Activated T-helper 1 cell treated with anti-CD3 and anti-CD28 coated beads, Interleukin-12 subunit alpha, Interleukin-12 subunit beta, Interleukin-2, Interleukin-4 antibody, amounts not matched to agents 30 ng/mL and 10 ng/mL and 1 ng/mL, durations not matched to agents 14 hours and 24 hours and 36 hours (primary cell): ENCODE measurements at regions not wholly inside any gene's neighbourhood (a gene's known extent, or its start where the extent isn't known, plus 50 kb on each side); places are given as distances from the start of the nearest gene placed in this dataset.

ENCODE experiments used
- DNase-seq: peaks from one replicate; pipeline ENCODE4 v3.0.0; 2021; ENCODE audit warnings: low spot score
- H3K27ac Mint-ChIP-seq: one replicate; pipeline ENCODE4 v1.8.0; 2021; ENCODE audit warnings: mild to moderate bottlenecking, mixed read lengths
- H3K27me3 Mint-ChIP-seq: one replicate; pipeline ENCODE4 v1.8.0; 2022; ENCODE audit warnings: mild to moderate bottlenecking, moderate library complexity, mixed read lengths; ENCODE audit not compliant: insufficient read depth
- H3K36me3 Mint-ChIP-seq: one replicate; pipeline ENCODE4 v1.8.0; 2021; ENCODE audit warnings: low read depth, mixed read lengths
- H3K4me1 Mint-ChIP-seq: one replicate; pipeline ENCODE4 v1.8.0; 2021; ENCODE audit warnings: low read depth, mixed read lengths
- H3K4me3 Mint-ChIP-seq: one replicate; pipeline ENCODE4 v1.8.0; 2021; ENCODE audit warnings: mild to moderate bottlenecking, moderate library complexity, mixed read lengths
- H3K9me3 Mint-ChIP-seq: one replicate; pipeline ENCODE4 v1.8.0; 2021; ENCODE audit warnings: mixed read lengths
- intact Hi-C: fragments of 100-400 bp; cut with micrococcal nuclease; formaldehyde crosslinking; loops from one replicate; pipeline ENCODE4 v1.15.1; 2024

DNA sequence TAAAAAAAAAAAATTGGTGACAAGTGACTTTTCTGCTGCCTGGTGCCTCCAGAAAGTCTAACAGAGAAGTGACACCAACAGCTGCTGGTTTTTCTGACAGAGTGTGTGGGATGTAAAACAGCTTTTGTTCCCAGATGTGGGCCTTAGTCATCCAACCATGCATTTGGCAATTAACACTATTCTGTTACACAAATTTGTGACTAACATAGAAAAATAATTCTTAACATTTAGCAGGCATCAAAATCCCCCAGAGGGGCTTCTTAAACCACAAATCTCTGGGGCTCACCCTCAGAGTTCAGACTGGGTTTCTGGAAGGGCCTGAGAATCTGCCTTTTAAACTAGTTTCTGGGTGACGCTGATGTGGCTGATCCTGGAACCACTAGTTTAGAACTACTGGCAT, 100.5 kb upstream of the PCDH7 start:
- no peak overlapping the region for H3K4me3 Mint-ChIP-seq
- no peaks in the 10 kb centered on the region for H3K4me1 Mint-ChIP-seq
- H3K27ac Mint-ChIP-seq, result no peak overlapping the region
- DNase-seq, result no peak
- no peaks in the 10 kb centered on the region for H3K27me3 Mint-ChIP-seq
- H3K9me3 Mint-ChIP-seq, result no peaks in the 10 kb centered on the region
- no peaks in the 10 kb centered on the region for H3K36me3 Mint-ChIP-seq
- intact Hi-C loops, result no loop called here

DNA sequence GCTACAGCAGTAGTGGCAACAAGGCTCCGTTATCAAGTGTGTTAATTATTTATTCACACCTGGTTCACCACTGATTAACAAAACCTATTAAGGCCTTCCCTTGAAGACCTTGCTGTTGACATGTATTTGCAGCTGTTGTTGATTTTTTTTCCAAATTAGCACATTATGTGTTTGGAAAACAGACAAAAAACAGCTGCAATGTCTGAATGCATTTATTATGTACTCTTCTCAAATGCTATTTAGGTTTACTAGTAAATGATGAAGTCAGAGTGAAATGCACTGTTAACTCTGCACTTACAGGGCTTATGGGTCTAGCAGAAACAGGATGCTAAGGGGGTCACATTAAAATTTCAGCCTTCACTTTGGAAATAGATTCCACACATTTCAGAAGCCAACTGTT, 99.5 kb upstream of the PCDH7 start:
- no peaks in the 10 kb centered on the region for H3K36me3 Mint-ChIP-seq
- intact Hi-C loops, result no loop called here
- no peak overlapping the region for H3K27ac Mint-ChIP-seq
- no peaks in the 10 kb centered on the region for H3K27me3 Mint-ChIP-seq
- H3K4me1 Mint-ChIP-seq, result no peaks in the 10 kb centered on the region
- no peaks in the 10 kb centered on the region for H3K9me3 Mint-ChIP-seq
- no peak for DNase-seq
- H3K4me3 Mint-ChIP-seq, result no peak overlapping the region

DNA sequence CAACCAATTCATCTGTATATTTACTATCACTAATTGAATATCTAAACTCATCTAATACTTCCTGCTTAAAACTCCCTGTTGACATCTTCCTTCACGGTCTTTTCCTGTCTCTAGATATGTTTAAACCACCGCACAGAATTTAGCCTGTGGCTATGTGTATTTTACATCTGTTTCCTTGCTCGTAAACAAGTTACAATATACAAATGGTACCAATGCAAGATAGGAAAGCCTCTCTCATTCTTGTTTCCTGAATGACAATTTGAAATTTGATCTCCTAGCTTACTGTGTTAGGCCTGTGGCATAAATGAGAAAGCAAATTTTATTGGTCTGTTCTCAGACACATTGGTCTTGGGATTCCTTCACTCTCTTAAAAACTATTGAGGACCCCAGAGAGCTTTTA, 89.7 kb upstream of the PCDH7 start:
- H3K36me3 Mint-ChIP-seq, result no peaks in the 10 kb centered on the region
- no peaks in the 10 kb centered on the region for H3K4me1 Mint-ChIP-seq
- H3K9me3 Mint-ChIP-seq, result no peaks in the 10 kb centered on the region
- no peak overlapping the region for H3K27ac Mint-ChIP-seq
- no peak overlapping the region for H3K4me3 Mint-ChIP-seq
- no peaks in the 10 kb centered on the region for H3K27me3 Mint-ChIP-seq
- DNase-seq, result no peak
- intact Hi-C loops, result no loop called here

DNA sequence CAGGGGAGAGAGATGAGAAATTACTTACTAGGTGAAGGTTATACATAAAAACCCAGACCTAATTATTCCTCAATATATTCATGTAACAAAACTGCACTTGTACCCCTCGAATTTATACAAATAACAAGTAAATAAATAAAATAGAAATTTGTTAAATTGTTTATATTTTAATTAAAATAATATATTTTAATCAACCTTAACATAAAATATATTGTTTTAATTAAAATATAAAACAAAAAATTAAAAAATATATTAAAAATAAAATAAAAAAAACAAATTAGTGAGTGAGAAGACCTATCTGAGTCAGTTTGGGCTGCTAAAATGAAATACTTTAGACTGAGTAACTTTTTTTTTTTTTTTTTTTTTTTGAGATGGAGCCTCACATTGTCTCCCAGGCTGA, 87.4 kb upstream of the PCDH7 start:
- Mint-ChIP-seq H3K27me3 (no peaks in the 10 kb centered on the region), H3K4me3 (no peak overlapping the region), H3K9me3 (no peaks in the 10 kb centered on the region), H3K27ac (no peak overlapping the region), H3K4me1 (no peaks in the 10 kb centered on the region), H3K36me3 (no peaks in the 10 kb centered on the region)
- intact Hi-C loops, result no loop called here
- no peak for DNase-seq

DNA sequence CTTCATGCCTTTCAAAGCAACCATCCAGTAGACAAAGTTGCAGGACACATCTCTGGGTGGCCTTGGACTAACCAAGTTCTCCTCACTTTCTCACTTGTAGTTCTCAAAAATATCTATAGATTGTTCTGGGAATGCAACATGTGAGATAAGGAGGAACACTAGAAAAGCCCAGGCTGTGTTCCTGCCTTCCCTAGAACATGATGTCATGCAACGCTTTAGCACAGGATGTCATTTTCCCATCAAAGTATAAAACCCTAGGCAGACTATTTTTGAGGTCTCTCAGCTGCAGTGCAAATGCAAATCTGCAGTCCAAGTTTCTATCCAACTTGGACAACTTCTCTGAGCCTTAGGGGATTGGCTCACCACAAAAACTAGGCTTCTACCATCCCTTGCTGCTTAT, 78.8 kb upstream of the PCDH7 start:
- Mint-ChIP-seq H3K4me1 (no peaks in the 10 kb centered on the region), H3K27me3 (no peaks in the 10 kb centered on the region), H3K4me3 (no peak overlapping the region), H3K9me3 (peaks cover 5% of the 10 kb centered on the region), H3K36me3 (no peaks in the 10 kb centered on the region), H3K27ac (no peak overlapping the region)
- intact Hi-C loops, result no loop called here
- DNase-seq, result no peak

DNA sequence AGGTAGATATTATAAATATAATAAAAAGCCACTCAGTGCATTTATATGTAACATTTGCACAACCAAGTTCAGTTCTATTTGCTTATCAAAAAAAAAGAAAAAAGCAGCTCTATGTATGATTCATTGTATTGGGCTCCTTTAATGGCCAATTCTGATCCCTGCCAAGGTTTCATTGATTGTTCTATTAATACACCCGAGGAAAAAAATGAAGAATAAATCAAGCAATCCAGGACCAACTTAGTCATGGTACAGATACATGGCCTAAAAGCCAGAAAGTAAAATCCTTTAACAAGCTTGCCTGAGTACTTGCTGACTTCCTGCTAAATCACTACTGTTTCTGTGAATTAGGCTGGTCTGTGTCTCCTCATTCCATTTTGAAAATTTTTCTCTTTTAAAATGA, 77.6 kb upstream of the PCDH7 start:
- Mint-ChIP-seq H3K36me3 (no peaks in the 10 kb centered on the region), H3K4me1 (no peaks in the 10 kb centered on the region), H3K27ac (no peak overlapping the region), H3K27me3 (no peaks in the 10 kb centered on the region), H3K4me3 (no peak overlapping the region), H3K9me3 (peaks cover 5% of the 10 kb centered on the region)
- no peak for DNase-seq
- intact Hi-C loops, result no loop called here

DNA sequence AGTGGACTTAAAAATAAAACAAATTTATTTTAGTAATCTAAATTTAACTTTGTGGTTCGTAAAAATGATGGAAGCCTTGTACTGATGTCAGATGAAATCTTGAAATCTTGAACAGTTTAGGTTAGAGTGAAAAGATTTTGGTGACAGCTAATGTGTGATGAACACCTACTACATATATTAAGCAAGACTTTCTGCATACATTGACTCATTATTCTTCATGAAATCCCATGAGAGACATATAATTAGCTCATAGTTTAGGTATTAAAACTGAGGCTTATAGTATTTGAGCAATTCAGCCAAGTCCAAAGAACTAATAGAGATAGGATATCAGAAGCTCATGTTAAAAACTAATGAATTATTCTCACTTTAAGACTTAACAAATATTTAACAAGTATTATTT, 66.9 kb upstream of the PCDH7 start:
- intact Hi-C loops, result no loop called here

DNA sequence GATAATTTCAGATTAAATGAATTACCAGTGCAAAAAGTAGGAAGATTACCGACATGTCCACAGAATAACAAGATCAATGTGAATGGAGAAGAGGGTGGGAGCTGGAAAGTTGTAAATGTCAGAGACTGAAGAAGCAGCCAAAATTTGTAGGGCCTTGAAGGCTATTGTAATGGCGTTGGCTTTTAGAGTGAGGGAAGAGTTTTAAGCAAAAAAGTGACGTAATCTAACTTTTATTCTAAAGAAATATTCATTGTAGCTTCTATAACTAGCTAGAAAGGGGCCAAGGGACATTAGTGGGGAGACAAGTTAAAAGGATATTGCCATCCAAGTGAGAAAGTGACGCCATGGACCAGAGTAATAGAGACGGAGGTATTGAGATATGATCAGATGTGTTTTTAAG, 63.3 kb upstream of the PCDH7 start:
- Mint-ChIP-seq H3K36me3 (no peaks in the 10 kb centered on the region), H3K4me1 (no peaks in the 10 kb centered on the region), H3K9me3 (no peaks in the 10 kb centered on the region), H3K27me3 (no peaks in the 10 kb centered on the region), H3K4me3 (no peak overlapping the region), H3K27ac (no peak overlapping the region)
- intact Hi-C loops, result no loop called here
- DNase-seq, result no peak

More for the DNA sequence above, 66.9 kb upstream of the PCDH7 start:
- no peak for DNase-seq
- H3K4me3 Mint-ChIP-seq, result no peak overlapping the region
- H3K36me3 Mint-ChIP-seq, result no peaks in the 10 kb centered on the region
- H3K27me3 Mint-ChIP-seq, result no peaks in the 10 kb centered on the region
- no peak overlapping the region for H3K27ac Mint-ChIP-seq
- H3K4me1 Mint-ChIP-seq, result no peaks in the 10 kb centered on the region
- H3K9me3 Mint-ChIP-seq, result peaks cover 2% of the 10 kb centered on the region

DNA sequence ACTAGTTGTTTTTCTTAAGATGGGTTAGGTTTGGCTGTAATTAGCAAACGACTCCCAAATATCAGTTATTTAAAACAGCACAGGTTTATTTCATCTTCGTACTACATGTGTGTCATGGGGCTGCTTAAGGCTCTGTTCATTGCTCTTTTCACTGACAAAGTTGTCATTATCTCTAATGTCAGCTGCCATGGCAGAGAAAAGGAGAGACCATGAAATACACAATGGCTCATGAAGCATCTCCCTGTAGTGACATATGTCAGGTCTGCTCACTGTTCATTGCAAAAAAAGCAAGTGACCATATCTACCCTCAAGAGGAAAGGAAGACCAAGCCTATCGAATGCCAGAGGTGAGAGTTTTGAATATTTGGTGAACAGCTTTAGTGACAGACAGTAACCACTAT, 52.2 kb upstream of the PCDH7 start:
- intact Hi-C loops, result no loop called here
- H3K36me3 Mint-ChIP-seq, result no peaks in the 10 kb centered on the region
- H3K27ac Mint-ChIP-seq, result no peak overlapping the region
- no peaks in the 10 kb centered on the region for H3K27me3 Mint-ChIP-seq
- H3K9me3 Mint-ChIP-seq, result no peaks in the 10 kb centered on the region
- DNase-seq, result no peak
- no peak overlapping the region for H3K4me3 Mint-ChIP-seq
- H3K4me1 Mint-ChIP-seq, result no peaks in the 10 kb centered on the region

DNA sequence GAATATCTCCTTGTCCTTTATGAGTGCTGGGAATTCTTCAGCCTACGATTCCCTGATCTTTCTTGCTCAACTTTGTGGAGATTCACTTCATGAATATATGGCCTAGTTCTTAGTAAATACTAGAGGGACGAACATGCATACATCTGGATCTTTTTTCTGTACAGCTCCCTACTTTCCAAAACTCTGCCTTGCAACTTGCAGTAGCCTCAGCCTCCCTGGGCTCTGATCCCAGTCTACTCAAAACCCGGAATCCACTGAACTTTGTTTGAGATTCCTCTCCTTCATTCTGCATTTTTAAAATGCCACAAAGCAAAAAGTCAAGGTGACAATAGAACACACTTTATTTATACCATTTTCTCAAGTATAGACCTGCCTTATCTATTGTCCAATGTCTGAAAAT, 50.0 kb upstream of the PCDH7 start:
- intact Hi-C loops, result no loop called here
- no peak overlapping the region for H3K27ac Mint-ChIP-seq
- H3K4me1 Mint-ChIP-seq, result no peaks in the 10 kb centered on the region
- H3K27me3 Mint-ChIP-seq, result peaks cover 1% of the 10 kb centered on the region
- no peaks in the 10 kb centered on the region for H3K9me3 Mint-ChIP-seq
- no peak overlapping the region for H3K4me3 Mint-ChIP-seq
- H3K36me3 Mint-ChIP-seq, result no peaks in the 10 kb centered on the region
- DNase-seq, result no peak
